BLaER1 (cell line): ENCODE measurements at regions not wholly inside any gene's neighbourhood (a gene's known extent, or its start where the extent isn't known, plus 50 kb on each side); places are given as distances from the start of the nearest gene placed in this dataset.

ENCODE experiments used
- H3K27ac ChIP-seq: shearing (Covaris generic); formaldehyde crosslinking; 2 replicates; pipeline ENCODE4 v1.8.1; 2022
- H3K27me3 ChIP-seq: shearing (Covaris generic); formaldehyde crosslinking; 2 replicates; pipeline ENCODE4 v1.8.1; 2022
- H3K36me3 ChIP-seq: shearing (Covaris generic); formaldehyde crosslinking; 2 replicates; pipeline ENCODE4 v1.8.1; 2022
- H3K4me1 ChIP-seq: shearing (Covaris generic); formaldehyde crosslinking; 2 replicates; pipeline ENCODE4 v1.8.1; 2022
- H3K4me2 ChIP-seq: shearing (Covaris generic); formaldehyde crosslinking; 2 replicates; pipeline ENCODE4 v1.8.1; 2022
- H3K4me3 ChIP-seq: shearing (Covaris generic); formaldehyde crosslinking; 2 replicates; pipeline ENCODE4 v1.8.1; 2022
- H3K9ac ChIP-seq: shearing (Covaris generic); formaldehyde crosslinking; 2 replicates; pipeline ENCODE4 v1.8.1; 2022
- H3K9me3 ChIP-seq: shearing (Covaris generic); formaldehyde crosslinking; 2 replicates; pipeline ENCODE4 v1.8.1; 2022
- H4K20me1 ChIP-seq: shearing (Covaris generic); formaldehyde crosslinking; 2 replicates; pipeline ENCODE4 v1.8.1; 2022
- Cebpa-rat ChIP-seq: shearing (Covaris generic); IDR thresholded peaks from 2 replicates; pipeline ENCODE4 v1.8.1; 2022

GRCh38 chr15:97576929-97577645 lies 383.4 kb upstream of the ARRDC4 start:
- no peaks in the 10 kb centered on the region for H4K20me1 ChIP-seq
- TF ChIP-seq Cebpa-rat: no peak
- no peak overlapping the region for H3K9ac ChIP-seq
- no peaks in the 10 kb centered on the region for H3K4me1 ChIP-seq
- no peaks in the 10 kb centered on the region for H3K27me3 ChIP-seq
- H3K4me3 ChIP-seq: no peak overlapping the region
- H3K27ac ChIP-seq: no peak overlapping the region
- H3K36me3 ChIP-seq: no peaks in the 10 kb centered on the region
- H3K4me2 ChIP-seq: no peak overlapping the region
- no peaks in the 10 kb centered on the region for H3K9me3 ChIP-seq

GRCh38 chr15:97585408-97585807 lies 375.1 kb upstream of the ARRDC4 start:
- Histone ChIP-seq H3K27ac (no peak overlapping the region), H3K4me3 (no peak overlapping the region), H4K20me1 (no peaks in the 10 kb centered on the region), H3K36me3 (no peaks in the 10 kb centered on the region), H3K9me3 (no peaks in the 10 kb centered on the region), H3K4me2 (no peak overlapping the region), H3K27me3 (no peaks in the 10 kb centered on the region), H3K4me1 (no peaks in the 10 kb centered on the region), H3K9ac (no peak overlapping the region)
- no peak for TF ChIP-seq Cebpa-rat

GRCh38 chr15:97592778-97593177 lies 367.7 kb upstream of the ARRDC4 start:
- Histone ChIP-seq H3K9me3 (no peaks in the 10 kb centered on the region), H4K20me1 (no peaks in the 10 kb centered on the region), H3K27me3 (no peaks in the 10 kb centered on the region), H3K36me3 (no peaks in the 10 kb centered on the region), H3K27ac (no peak overlapping the region), H3K4me1 (no peaks in the 10 kb centered on the region), H3K4me3 (no peak overlapping the region), H3K9ac (no peak overlapping the region), H3K4me2 (no peak overlapping the region)
- no peak for TF ChIP-seq Cebpa-rat

- Histone ChIP-seq H3K4me2 (no peak overlapping the region), H4K20me1 (no peaks in the 10 kb centered on the region), H3K4me1 (no peaks in the 10 kb centered on the region), H3K27me3 (no peaks in the 10 kb centered on the region), H3K4me3 (no peak overlapping the region), H3K36me3 (no peaks in the 10 kb centered on the region), H3K9ac (no peak overlapping the region), H3K27ac (no peak overlapping the region), H3K9me3 (no peaks in the 10 kb centered on the region)
- TF ChIP-seq Cebpa-rat: no peak
Measured at GRCh38 chr15:97597801-97598200, 362.7 kb upstream of the ARRDC4 start.

- Histone ChIP-seq H3K36me3 (no peaks in the 10 kb centered on the region), H3K4me3 (no peak overlapping the region), H3K9me3 (no peaks in the 10 kb centered on the region), H3K27me3 (no peaks in the 10 kb centered on the region), H3K4me2 (no peak overlapping the region), H3K27ac (no peak overlapping the region), H3K4me1 (no peaks in the 10 kb centered on the region), H3K9ac (no peak overlapping the region), H4K20me1 (no peaks in the 10 kb centered on the region)
- TF ChIP-seq Cebpa-rat: no peak
Measured at GRCh38 chr15:97598353-97598798, 362.1 kb upstream of the ARRDC4 start.

GRCh38 chr15:97600190-97600589 lies 360.3 kb upstream of the ARRDC4 start:
- Histone ChIP-seq H3K4me2 (no peak overlapping the region), H3K27me3 (no peaks in the 10 kb centered on the region), H3K36me3 (no peaks in the 10 kb centered on the region), H3K4me1 (no peaks in the 10 kb centered on the region), H3K4me3 (no peak overlapping the region), H3K9ac (no peak overlapping the region), H4K20me1 (no peaks in the 10 kb centered on the region), H3K27ac (no peak overlapping the region), H3K9me3 (no peaks in the 10 kb centered on the region)
- no peak for TF ChIP-seq Cebpa-rat

GRCh38 chr15:97604677-97605076 lies 355.8 kb upstream of the ARRDC4 start:
- Histone ChIP-seq H3K9ac (no peak overlapping the region), H3K4me1 (no peaks in the 10 kb centered on the region)
- no peak for TF ChIP-seq Cebpa-rat

GRCh38 chr15:97615114-97615513 lies 345.4 kb upstream of the ARRDC4 start:
- Histone ChIP-seq H3K4me1 (no peaks in the 10 kb centered on the region), H3K27ac (no peak overlapping the region), H3K9me3 (no peaks in the 10 kb centered on the region), H4K20me1 (no peaks in the 10 kb centered on the region), H3K27me3 (no peaks in the 10 kb centered on the region), H3K4me2 (no peak overlapping the region), H3K4me3 (no peak overlapping the region), H3K36me3 (no peaks in the 10 kb centered on the region), H3K9ac (no peak overlapping the region)
- TF ChIP-seq Cebpa-rat: no peak

More at GRCh38 chr15:97604677-97605076, 355.8 kb upstream of the ARRDC4 start:
- Histone ChIP-seq H3K4me2 (no peak overlapping the region), H3K9me3 (no peaks in the 10 kb centered on the region), H4K20me1 (no peaks in the 10 kb centered on the region), H3K27ac (no peak overlapping the region), H3K27me3 (no peaks in the 10 kb centered on the region), H3K36me3 (no peaks in the 10 kb centered on the region), H3K4me3 (no peak overlapping the region)

GRCh38 chr15:97623091-97623661 lies 337.3 kb upstream of the ARRDC4 start:
- no peaks in the 10 kb centered on the region for H3K36me3 ChIP-seq
- H3K4me3 ChIP-seq: no peak overlapping the region
- no peak overlapping the region for H3K27ac ChIP-seq

GRCh38 chr15:97627634-97628033 lies 332.9 kb upstream of the ARRDC4 start:
- Histone ChIP-seq H3K36me3 (no peaks in the 10 kb centered on the region), H3K9me3 (no peaks in the 10 kb centered on the region), H3K27ac (no peak overlapping the region), H3K4me3 (no peak overlapping the region), H3K27me3 (no peaks in the 10 kb centered on the region), H3K9ac (no peak overlapping the region), H4K20me1 (no peaks in the 10 kb centered on the region), H3K4me2 (no peak overlapping the region), H3K4me1 (no peaks in the 10 kb centered on the region)
- no peak for TF ChIP-seq Cebpa-rat

More at GRCh38 chr15:97623091-97623661, 337.3 kb upstream of the ARRDC4 start:
- Histone ChIP-seq H3K4me1 (no peaks in the 10 kb centered on the region), H4K20me1 (no peaks in the 10 kb centered on the region), H3K9me3 (no peaks in the 10 kb centered on the region), H3K9ac (no peak overlapping the region), H3K4me2 (no peak overlapping the region), H3K27me3 (no peaks in the 10 kb centered on the region)
- TF ChIP-seq Cebpa-rat: no peak
